HCT116 (cell line): ENCODE measurements at regions not wholly inside any gene's neighbourhood (a gene's known extent, or its start where the extent isn't known, plus 50 kb on each side); places are given as distances from the start of the nearest gene placed in this dataset.

Experiments
- ATAC-seq: fragments of 200-7000 bp; cut with Tn5 transposase; 2 replicates; pipeline ENCODE4 v1.9.1; 2020; ENCODE audit warnings: mild to moderate bottlenecking, moderate library complexity
- BruUV-seq: library from RNA; stranded (reverse); fragments of 400-500 nt; replicated peaks from 2 replicates; lab custom pipeline; 2021; lab: Mats Ljungman, UMichigan
- CTCF ChIA-PET: fragments of 300-600 bp; sonication (Branson Sonifier 250); formaldehyde crosslinking; loops from one replicate; lab custom pipeline; 2021; ENCODE audit warnings: antibody characterized with exemption; lab: Charles Lee
- POLR2A ChIA-PET: fragments of 300-600, 350-600 bp; sonication (Branson Sonifier 250); formaldehyde crosslinking; loops from one replicate; lab custom pipeline; 2021; ENCODE audit warnings: antibody characterized with exemption; lab: Charles Lee
- RAD21 ChIA-PET, 2 experiments: fragments of 300-600 bp; sonication (Branson Sonifier 250); formaldehyde crosslinking; loops; one replicate each; lab custom pipeline; 2023; ENCODE audit warnings: low total read pairs in 2 of 2; ENCODE audit not compliant: uncharacterized antibody in 2 of 2, unreplicated experiment in 2 of 2, low non-redundant PET in 1 of 2; lab: Charles Lee
- DNase-seq: peaks from one replicate; pipeline ENCODE4 v3.0.0-alpha.2; 2010; ENCODE audit warnings: low read depth, low spot score
- H2AFZ ChIP-seq: fragments of 200-600 bp; shearing (Covaris generic), sonication (generic); 2 replicates; pipeline ENCODE4 v1.6.1; 2017; ENCODE audit warnings: low read depth, mixed run types, mixed read lengths, antibody characterized with exemption, low read length; ENCODE audit not compliant: poor library complexity, severe bottlenecking
- H3K27ac ChIP-seq: 2 replicates; pipeline ENCODE4 v1.5.1; 2012; ENCODE audit warnings: low read depth, low read length
- H3K27me3 ChIP-seq: fragments of 200-600 bp; sonication (generic); 2 replicates; pipeline ENCODE4 v1.6.1; 2016; ENCODE audit warnings: mixed run types, low read length, mixed read lengths; ENCODE audit not compliant: insufficient read depth
- H3K36me3 ChIP-seq, 2 experiments: fragments of 200-500 bp in 1 of 2; fragments of 200-600 bp in 1 of 2; sonication (Bioruptor generic) in 1 of 2; sonication (generic) in 1 of 2; 2 replicates each; pipeline versions ENCODE4 v1.5.1 to v1.6.1; 2014 to 2016; ENCODE audit warnings: low read length in 2 of 2, inconsistent platforms in 1 of 2, mixed read lengths in 1 of 2, mixed run types in 1 of 2; ENCODE audit not compliant: insufficient read depth in 2 of 2, control insufficient read depth in 1 of 2
- H3K4me1 ChIP-seq, 2 experiments: fragments of 200-600 bp in 1 of 2; sonication (generic) in 1 of 2; 2 replicates each; pipeline versions ENCODE4 v1.5.1 to v1.6.1; 2012 to 2017; ENCODE audit warnings: low read length in 2 of 2, inconsistent platforms in 1 of 2, mild to moderate bottlenecking in 1 of 2, mixed read lengths in 1 of 2, mixed run types in 1 of 2, moderate library complexity in 1 of 2; ENCODE audit not compliant: insufficient read depth in 2 of 2, control insufficient read depth in 1 of 2
- H3K4me2 ChIP-seq: fragments of 200-600 bp; sonication (generic); 2 replicates; pipeline ENCODE4 v1.6.1; 2017; ENCODE audit warnings: mixed run types, low read length, mixed read lengths
- H3K4me3 ChIP-seq, 2 experiments: fragments of 200-600 bp in 1 of 2; sonication (generic) in 1 of 2; replicated peaks in 1 of 2; 2 replicates each; pipeline ENCODE4 v1.5.1; 2011 to 2016; ENCODE audit warnings: low read length in 2 of 2, control low read depth in 1 of 2, low read depth in 1 of 2, mild to moderate bottlenecking in 1 of 2, mixed read lengths in 1 of 2, mixed run types in 1 of 2
- H3K79me2 ChIP-seq: fragments of 200-600 bp; sonication (generic); 2 replicates; pipeline ENCODE4 v1.6.1; 2017; ENCODE audit warnings: mild to moderate bottlenecking, mixed run types, low read length, moderate library complexity, mixed read lengths; ENCODE audit not compliant: insufficient read depth
- H3K9ac ChIP-seq: fragments of 200-600 bp; sonication (generic); 2 replicates; pipeline ENCODE4 v1.6.1; 2016; ENCODE audit warnings: low read length, mixed read lengths
- H3K9me2 ChIP-seq: fragments of 200-600 bp; sonication (generic), shearing (Covaris generic); 2 replicates; pipeline ENCODE4 v1.6.1; 2017; ENCODE audit warnings: mixed run types, mild to moderate bottlenecking, moderate library complexity; ENCODE audit not compliant: insufficient read depth
- H3K9me3 ChIP-seq, 2 experiments: fragments of 200-500 bp in 1 of 2; fragments of 200-600 bp in 1 of 2; sonication (Bioruptor generic) in 1 of 2; sonication (generic) in 1 of 2; 2 replicates each; pipeline ENCODE4 v1.6.1; 2014 to 2017; ENCODE audit warnings: low read length in 2 of 2, mixed read lengths in 2 of 2, inconsistent platforms in 1 of 2, low read depth in 1 of 2, mild to moderate bottlenecking in 1 of 2, mixed run types in 1 of 2, moderate library complexity in 1 of 2; ENCODE audit not compliant: control insufficient read depth in 1 of 2, insufficient read depth in 1 of 2
- H4K20me1 ChIP-seq: fragments of 200-600 bp; sonication (generic), shearing (Covaris generic); 2 replicates; pipeline ENCODE4 v1.6.1; 2017; ENCODE audit warnings: mixed run types, mild to moderate bottlenecking, moderate library complexity; ENCODE audit not compliant: insufficient read depth
- EGR1 ChIP-seq: IDR thresholded peaks from 2 replicates; pipeline ENCODE4 v1.6.1; 2012; ENCODE audit warnings: low read depth
- ELF1 ChIP-seq: IDR thresholded peaks from 2 replicates; pipeline ENCODE4 v1.6.1; 2012; ENCODE audit warnings: low read depth, borderline replicate concordance
- EZH2 ChIP-seq: fragments of 200-600 bp; sonication (generic); IDR thresholded peaks from 2 replicates; pipeline ENCODE4 v1.6.1; 2017; ENCODE audit warnings: antibody characterized with exemption, mixed run types
- FOSL1 ChIP-seq: IDR thresholded peaks from 2 replicates; pipeline ENCODE4 v1.6.1; 2012; ENCODE audit warnings: low read depth
- JUND ChIP-seq: IDR thresholded peaks from 2 replicates; pipeline ENCODE4 v1.6.1; 2012
- POLR2AphosphoS5 ChIP-seq: IDR thresholded peaks from 2 replicates; pipeline ENCODE4 v1.6.1; 2011; ENCODE audit warnings: mild to moderate bottlenecking, low read depth, low read length, moderate library complexity
- RAD21 ChIP-seq: IDR thresholded peaks from 2 replicates; pipeline ENCODE4 v1.6.1; 2012; ENCODE audit warnings: low read depth, mild to moderate bottlenecking
- SIN3A ChIP-seq: IDR thresholded peaks from 2 replicates; pipeline ENCODE4 v1.6.1; 2012; ENCODE audit warnings: low read depth
- SP1 ChIP-seq: IDR thresholded peaks from 2 replicates; pipeline ENCODE4 v1.6.1; 2012; ENCODE audit warnings: low read depth
- SRF ChIP-seq: IDR thresholded peaks from 2 replicates; pipeline ENCODE4 v1.6.1; 2012; ENCODE audit warnings: low read depth
- ZFX ChIP-seq: fragments of 450-650 bp; IDR thresholded peaks from 2 replicates; pipeline ENCODE4 v1.6.1; 2017
- ZNF274 ChIP-seq: fragments of 200-500 bp; sonication (Bioruptor generic); IDR thresholded peaks from 2 replicates; pipeline ENCODE4 v1.6.1; 2014; ENCODE audit warnings: mild to moderate bottlenecking, low read depth, low read length, inconsistent platforms
- intact Hi-C: fragments of 100-400 bp; cut with micrococcal nuclease; formaldehyde crosslinking; loops from 2 replicates; pipeline ENCODE4 v1.10.0; 2022
- TF ChIP-seq, protein P1 (sequence below): IDR thresholded peaks from 2 replicates; pipeline ENCODE4 v1.6.1; 2012; ENCODE audit warnings: low read depth
- TF ChIP-seq, protein P2 (sequence below), 3 experiments: fragments of 200-600 bp in 1 of 3; sonication (generic) in 1 of 3; IDR thresholded peaks in 2 of 3; conservative IDR thresholded peaks in 1 of 3; 2 replicates each; pipeline ENCODE4 v1.5.1; 2012 to 2017; ENCODE audit warnings: low read depth in 2 of 3, low read length in 2 of 3, antibody characterized with exemption in 1 of 3, borderline replicate concordance in 1 of 3, control low read depth in 1 of 3, mild to moderate bottlenecking in 1 of 3, mixed read lengths in 1 of 3, mixed run types in 1 of 3, moderate library complexity in 1 of 3; ENCODE audit not compliant: insufficient read depth in 1 of 3
- TF ChIP-seq, protein P3 (sequence below): IDR thresholded peaks from 2 replicates; pipeline ENCODE4 v1.6.1; 2012
- TF ChIP-seq, protein P4 (sequence below): IDR thresholded peaks from 2 replicates; pipeline ENCODE4 v1.6.1; 2011; ENCODE audit warnings: mild to moderate bottlenecking, low read length, moderate library complexity; ENCODE audit not compliant: insufficient replicate concordance; ENCODE audit errors: extremely low read depth

GRCh38 chr2:41364842-41365241 is 683.0 kb upstream of the PKDCC start:
- Histone ChIP-seq H3K4me3 (no peak overlapping the region), H3K27ac (no peak overlapping the region), H3K4me1 (no peaks in the 10 kb centered on the region), H3K9me3 (peaks cover 0 to 7% of the 10 kb centered on the region in 2 experiments; a peak in 2 of 4 replicates), H3K4me2 (no peak overlapping the region), H3K79me2 (no peaks in the 10 kb centered on the region), H2AFZ (no peak overlapping the region), H3K27me3 (no peaks in the 10 kb centered on the region), H3K36me3 (no peaks in the 10 kb centered on the region), H3K9me2 (no peaks in the 10 kb centered on the region), H4K20me1 (no peaks in the 10 kb centered on the region), H3K9ac (no peak overlapping the region)
- DNase-seq: no peak
- BruUV-seq: no TSS peak
- POLR2A ChIA-PET: no interaction called here
- CTCF ChIA-PET: no interaction called here
- ATAC-seq: no peak
- TF ChIP-seq SIN3A (no peak), ZFX (no peak), ZNF274 (no peak), JUND (no peak), SRF (no peak), FOSL1 (no peak), ELF1 (no peak), EGR1 (no peak), EZH2 (no peak), POLR2AphosphoS5 (no peak), RAD21 (no peak), SP1 (no peak)
- TF ChIP-seq, protein P1, sequence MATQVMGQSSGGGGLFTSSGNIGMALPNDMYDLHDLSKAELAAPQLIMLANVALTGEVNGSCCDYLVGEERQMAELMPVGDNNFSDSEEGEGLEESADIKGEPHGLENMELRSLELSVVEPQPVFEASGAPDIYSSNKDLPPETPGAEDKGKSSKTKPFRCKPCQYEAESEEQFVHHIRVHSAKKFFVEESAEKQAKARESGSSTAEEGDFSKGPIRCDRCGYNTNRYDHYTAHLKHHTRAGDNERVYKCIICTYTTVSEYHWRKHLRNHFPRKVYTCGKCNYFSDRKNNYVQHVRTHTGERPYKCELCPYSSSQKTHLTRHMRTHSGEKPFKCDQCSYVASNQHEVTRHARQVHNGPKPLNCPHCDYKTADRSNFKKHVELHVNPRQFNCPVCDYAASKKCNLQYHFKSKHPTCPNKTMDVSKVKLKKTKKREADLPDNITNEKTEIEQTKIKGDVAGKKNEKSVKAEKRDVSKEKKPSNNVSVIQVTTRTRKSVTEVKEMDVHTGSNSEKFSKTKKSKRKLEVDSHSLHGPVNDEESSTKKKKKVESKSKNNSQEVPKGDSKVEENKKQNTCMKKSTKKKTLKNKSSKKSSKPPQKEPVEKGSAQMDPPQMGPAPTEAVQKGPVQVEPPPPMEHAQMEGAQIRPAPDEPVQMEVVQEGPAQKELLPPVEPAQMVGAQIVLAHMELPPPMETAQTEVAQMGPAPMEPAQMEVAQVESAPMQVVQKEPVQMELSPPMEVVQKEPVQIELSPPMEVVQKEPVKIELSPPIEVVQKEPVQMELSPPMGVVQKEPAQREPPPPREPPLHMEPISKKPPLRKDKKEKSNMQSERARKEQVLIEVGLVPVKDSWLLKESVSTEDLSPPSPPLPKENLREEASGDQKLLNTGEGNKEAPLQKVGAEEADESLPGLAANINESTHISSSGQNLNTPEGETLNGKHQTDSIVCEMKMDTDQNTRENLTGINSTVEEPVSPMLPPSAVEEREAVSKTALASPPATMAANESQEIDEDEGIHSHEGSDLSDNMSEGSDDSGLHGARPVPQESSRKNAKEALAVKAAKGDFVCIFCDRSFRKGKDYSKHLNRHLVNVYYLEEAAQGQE: no peak
- TF ChIP-seq, protein P2, sequence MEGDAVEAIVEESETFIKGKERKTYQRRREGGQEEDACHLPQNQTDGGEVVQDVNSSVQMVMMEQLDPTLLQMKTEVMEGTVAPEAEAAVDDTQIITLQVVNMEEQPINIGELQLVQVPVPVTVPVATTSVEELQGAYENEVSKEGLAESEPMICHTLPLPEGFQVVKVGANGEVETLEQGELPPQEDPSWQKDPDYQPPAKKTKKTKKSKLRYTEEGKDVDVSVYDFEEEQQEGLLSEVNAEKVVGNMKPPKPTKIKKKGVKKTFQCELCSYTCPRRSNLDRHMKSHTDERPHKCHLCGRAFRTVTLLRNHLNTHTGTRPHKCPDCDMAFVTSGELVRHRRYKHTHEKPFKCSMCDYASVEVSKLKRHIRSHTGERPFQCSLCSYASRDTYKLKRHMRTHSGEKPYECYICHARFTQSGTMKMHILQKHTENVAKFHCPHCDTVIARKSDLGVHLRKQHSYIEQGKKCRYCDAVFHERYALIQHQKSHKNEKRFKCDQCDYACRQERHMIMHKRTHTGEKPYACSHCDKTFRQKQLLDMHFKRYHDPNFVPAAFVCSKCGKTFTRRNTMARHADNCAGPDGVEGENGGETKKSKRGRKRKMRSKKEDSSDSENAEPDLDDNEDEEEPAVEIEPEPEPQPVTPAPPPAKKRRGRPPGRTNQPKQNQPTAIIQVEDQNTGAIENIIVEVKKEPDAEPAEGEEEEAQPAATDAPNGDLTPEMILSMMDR (IDR thresholded peaks at IDR 0.05 in 2 of 3, conservative IDR thresholded peaks at IDR 0.05 in 1 of 3; ENCODE audit: borderline replicate concordance in 1 of 3, insufficient read depth in 1 of 3, low read depth in 2 of 3, low read length in 2 of 3): no peak
- TF ChIP-seq, protein P3, sequence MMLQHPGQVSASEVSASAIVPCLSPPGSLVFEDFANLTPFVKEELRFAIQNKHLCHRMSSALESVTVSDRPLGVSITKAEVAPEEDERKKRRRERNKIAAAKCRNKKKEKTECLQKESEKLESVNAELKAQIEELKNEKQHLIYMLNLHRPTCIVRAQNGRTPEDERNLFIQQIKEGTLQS: no peak
- TF ChIP-seq, protein P4, sequence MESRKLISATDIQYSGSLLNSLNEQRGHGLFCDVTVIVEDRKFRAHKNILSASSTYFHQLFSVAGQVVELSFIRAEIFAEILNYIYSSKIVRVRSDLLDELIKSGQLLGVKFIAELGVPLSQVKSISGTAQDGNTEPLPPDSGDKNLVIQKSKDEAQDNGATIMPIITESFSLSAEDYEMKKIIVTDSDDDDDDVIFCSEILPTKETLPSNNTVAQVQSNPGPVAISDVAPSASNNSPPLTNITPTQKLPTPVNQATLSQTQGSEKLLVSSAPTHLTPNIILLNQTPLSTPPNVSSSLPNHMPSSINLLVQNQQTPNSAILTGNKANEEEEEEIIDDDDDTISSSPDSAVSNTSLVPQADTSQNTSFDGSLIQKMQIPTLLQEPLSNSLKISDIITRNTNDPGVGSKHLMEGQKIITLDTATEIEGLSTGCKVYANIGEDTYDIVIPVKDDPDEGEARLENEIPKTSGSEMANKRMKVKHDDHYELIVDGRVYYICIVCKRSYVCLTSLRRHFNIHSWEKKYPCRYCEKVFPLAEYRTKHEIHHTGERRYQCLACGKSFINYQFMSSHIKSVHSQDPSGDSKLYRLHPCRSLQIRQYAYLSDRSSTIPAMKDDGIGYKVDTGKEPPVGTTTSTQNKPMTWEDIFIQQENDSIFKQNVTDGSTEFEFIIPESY: no peak
- intact Hi-C loops: no loop called here
- RAD21 ChIA-PET: no interaction called here
